Mesendoderm (in vitro differentiated cells): ENCODE measurements at regions not wholly inside any gene's neighbourhood (a gene's known extent, or its start where the extent isn't known, plus 50 kb on each side); places are given as distances from the start of the nearest gene placed in this dataset.

ENCODE experiments used
- DNase-seq: peaks from one replicate; pipeline ENCODE4 v3.0.0; 2013
- H2AK5ac ChIP-seq: 2 replicates; pipeline ENCODE4 v1.6.1; 2013; ENCODE audit warnings: low read length, inconsistent platforms
- H2BK120ac ChIP-seq: 2 replicates; pipeline ENCODE4 v1.6.1; 2013; ENCODE audit warnings: low read depth, mild to moderate bottlenecking, low read length, moderate library complexity, mixed read lengths
- H2BK15ac ChIP-seq: replicated peaks from 2 replicates; pipeline ENCODE4 v1.6.1; 2013; ENCODE audit warnings: low read depth, mild to moderate bottlenecking, moderate library complexity
- H2BK5ac ChIP-seq: 2 replicates; pipeline ENCODE4 v1.6.1; 2013; ENCODE audit warnings: low read length, inconsistent platforms
- H3K18ac ChIP-seq: 2 replicates; pipeline ENCODE4 v1.6.1; 2013; ENCODE audit warnings: mild to moderate bottlenecking, low read length, mixed read lengths
- H3K23ac ChIP-seq: one replicate; pipeline ENCODE4 v1.6.1; 2013; ENCODE audit warnings: low read length
- H3K27ac ChIP-seq: 2 replicates; pipeline ENCODE4 v1.5.1; 2013; ENCODE audit warnings: low read depth, mild to moderate bottlenecking, inconsistent platforms, low read length, moderate library complexity
- H3K27me3 ChIP-seq: 2 replicates; pipeline ENCODE4 v1.6.1; 2013; ENCODE audit warnings: low read length, control low read depth, mild to moderate bottlenecking, inconsistent platforms; ENCODE audit not compliant: insufficient read depth, poor library complexity
- H3K36me3 ChIP-seq: 2 replicates; pipeline ENCODE4 v1.6.1; 2013; ENCODE audit warnings: low read length, inconsistent platforms; ENCODE audit not compliant: control insufficient read depth, insufficient read depth
- H3K4ac ChIP-seq: one replicate; pipeline ENCODE4 v1.6.1; 2013; ENCODE audit warnings: low read depth, mild to moderate bottlenecking, low read length, moderate library complexity
- H3K4me1 ChIP-seq: 2 replicates; pipeline ENCODE4 v1.6.1; 2013; ENCODE audit warnings: low read depth, low read length, inconsistent platforms; ENCODE audit not compliant: control insufficient read depth
- H3K4me2 ChIP-seq: 2 replicates; pipeline ENCODE4 v1.6.1; 2013; ENCODE audit warnings: low read length
- H3K4me3 ChIP-seq: 2 replicates; pipeline ENCODE4 v1.5.1; 2013; ENCODE audit warnings: mild to moderate bottlenecking, low read length
- H3K56ac ChIP-seq: one replicate; pipeline ENCODE4 v1.6.1; 2013; ENCODE audit warnings: low read length
- H3K79me1 ChIP-seq: 2 replicates; pipeline ENCODE4 v1.6.1; 2013; ENCODE audit warnings: low read length, inconsistent platforms
- H3K79me2 ChIP-seq: 2 replicates; pipeline ENCODE4 v1.6.1; 2013; ENCODE audit warnings: mild to moderate bottlenecking, low read length; ENCODE audit not compliant: control insufficient read depth, insufficient read depth
- H3K9ac ChIP-seq: 2 replicates; pipeline ENCODE4 v1.6.1; 2013; ENCODE audit warnings: low read length, inconsistent platforms
- H4K5ac ChIP-seq: one replicate; pipeline ENCODE4 v1.6.1; 2013; ENCODE audit warnings: low read length
- H4K8ac ChIP-seq: one replicate; pipeline ENCODE4 v1.6.1; 2013; ENCODE audit warnings: low read depth, mild to moderate bottlenecking, control low read depth, low read length, moderate library complexity
- WGBS: extraction: QIAGEN DNeasy Blood & Tissue Kit; methylation state at CpG from one replicate; pipeline ENCODE4 v1.1.7; 2013; ENCODE audit warnings: low lambda C conversion rate, missing lambda C conversion rate; ENCODE audit not compliant: insufficient coverage; ENCODE audit errors: extremely low coverage; 5-methylcytosine and 5-hydroxymethylcytosine counted together

DNA sequence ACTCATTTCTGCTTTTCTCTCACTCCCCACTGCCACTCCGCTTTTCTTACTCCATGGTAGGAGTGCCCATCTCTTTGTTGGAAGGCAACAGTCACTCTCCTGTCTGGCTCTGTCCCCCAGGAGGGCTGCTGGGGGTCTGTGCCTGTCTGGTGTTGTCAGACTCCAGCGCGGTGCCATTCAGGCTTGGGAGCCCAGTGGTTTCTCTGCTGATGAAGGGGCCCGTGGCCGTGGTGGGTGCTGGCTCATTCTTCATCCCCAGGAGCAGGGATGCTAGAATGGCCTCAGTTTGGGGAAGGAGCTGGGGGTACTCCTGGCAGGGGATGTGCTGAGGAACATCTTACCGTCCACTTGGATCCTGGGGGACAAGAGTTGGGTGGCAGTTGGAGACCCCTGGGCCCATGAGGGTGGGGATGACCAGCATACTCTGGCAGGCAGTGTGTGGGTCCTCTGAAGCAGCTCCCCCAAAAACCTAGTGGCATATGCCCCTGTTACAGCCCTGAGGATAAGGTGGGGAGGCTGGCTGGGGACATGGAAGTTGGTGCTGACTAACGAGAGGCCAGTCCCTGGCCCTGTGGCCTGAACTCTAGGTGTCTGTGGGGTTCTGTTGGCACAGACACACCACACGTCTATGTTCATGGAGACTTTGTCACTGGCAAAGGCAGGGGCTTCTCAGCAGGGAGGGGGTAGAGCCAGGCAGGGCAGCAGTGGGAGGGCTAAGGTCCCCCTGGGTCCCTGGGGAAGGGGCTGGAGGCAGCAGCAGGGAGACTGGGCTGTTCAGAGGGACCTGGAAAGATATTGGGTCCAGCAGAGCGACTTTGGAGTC is 102.8 kb upstream of the RET start:
- no peaks in the 10 kb centered on the region for H3K4me1 ChIP-seq
- H4K8ac ChIP-seq: no peak overlapping the region
- H2BK15ac ChIP-seq: no peak overlapping the region
- no peaks in the 10 kb centered on the region for H3K36me3 ChIP-seq
- H3K27ac ChIP-seq: no peak overlapping the region
- no peak overlapping the region for H3K23ac ChIP-seq
- H3K18ac ChIP-seq: no peak overlapping the region
- H3K56ac ChIP-seq: no peak overlapping the region
- H3K79me2 ChIP-seq: no peaks in the 10 kb centered on the region
- no peak overlapping the region for H4K5ac ChIP-seq
- no CpG with 5 or more reads among the region's 9 CpGs for WGBS
- H3K27me3 ChIP-seq: no peaks in the 10 kb centered on the region
- no peak overlapping the region for H3K4me3 ChIP-seq
- H2BK120ac ChIP-seq: no peak overlapping the region
- H3K9ac ChIP-seq: no peak overlapping the region
- H3K79me1 ChIP-seq: no peaks in the 10 kb centered on the region
- no peak overlapping the region for H2BK5ac ChIP-seq
- no peak for DNase-seq
- no peak overlapping the region for H2AK5ac ChIP-seq
- H3K4ac ChIP-seq: no peak overlapping the region
- no peak overlapping the region for H3K4me2 ChIP-seq

DNA sequence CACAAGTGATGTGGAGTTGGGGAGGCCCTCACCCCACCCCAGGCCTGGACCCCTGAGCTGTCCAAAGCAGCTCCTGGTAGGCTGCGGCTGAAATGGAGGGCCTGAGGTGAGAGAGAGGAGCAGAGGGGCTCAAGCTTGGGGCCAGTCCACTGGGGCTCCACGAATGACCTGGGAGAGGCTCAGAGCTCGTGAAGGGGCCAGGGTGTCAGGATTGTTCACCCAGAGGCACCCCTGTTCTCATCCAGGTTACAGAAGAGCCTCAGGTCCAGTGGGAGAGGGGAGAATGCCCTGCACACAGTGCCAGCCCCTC is 102.2 kb upstream of the RET start:
- H3K79me1 ChIP-seq: no peaks in the 10 kb centered on the region
- H2BK5ac ChIP-seq: no peak overlapping the region
- no peak overlapping the region for H3K27ac ChIP-seq
- no CpG with 5 or more reads among the region's 3 CpGs for WGBS
- no peak overlapping the region for H3K23ac ChIP-seq
- H3K4me3 ChIP-seq: no peak overlapping the region
- H3K27me3 ChIP-seq: no peaks in the 10 kb centered on the region
- no peaks in the 10 kb centered on the region for H3K36me3 ChIP-seq
- no peaks in the 10 kb centered on the region for H3K4me1 ChIP-seq
- H3K4ac ChIP-seq: no peak overlapping the region
- H4K8ac ChIP-seq: no peak overlapping the region
- no peak overlapping the region for H2AK5ac ChIP-seq
- no peak overlapping the region for H3K18ac ChIP-seq
- H2BK120ac ChIP-seq: no peak overlapping the region
- no peak overlapping the region for H3K9ac ChIP-seq
- no peak overlapping the region for H3K56ac ChIP-seq
- H3K79me2 ChIP-seq: no peaks in the 10 kb centered on the region
- no peak overlapping the region for H2BK15ac ChIP-seq
- H4K5ac ChIP-seq: no peak overlapping the region
- DNase-seq: no peak
- no peak overlapping the region for H3K4me2 ChIP-seq

DNA sequence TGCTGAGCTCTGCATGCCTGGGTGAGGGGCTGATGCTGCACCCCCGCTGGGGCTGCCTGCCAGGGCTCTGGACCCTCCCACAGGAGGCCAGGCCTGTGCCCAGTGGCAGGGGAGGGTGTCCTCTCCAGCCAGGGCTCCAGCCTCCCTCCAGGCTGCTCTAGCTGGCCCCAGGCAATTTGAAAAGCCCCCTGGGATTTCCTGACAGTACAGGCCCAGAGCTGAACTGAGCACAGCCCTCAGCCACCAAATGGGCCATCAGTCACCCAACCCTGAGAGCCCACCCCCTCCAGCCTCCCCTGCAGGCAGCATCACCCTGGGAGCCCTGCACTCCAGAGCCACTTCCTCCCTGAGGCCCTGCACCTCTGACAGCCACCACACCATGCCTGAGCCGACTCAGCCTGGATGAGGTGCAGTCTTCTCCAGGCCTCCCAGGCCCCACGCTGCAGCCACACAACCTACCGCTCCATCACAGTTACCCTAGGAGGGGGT is 101.8 kb upstream of the RET start:
- H3K23ac ChIP-seq: no peak overlapping the region
- no peak overlapping the region for H2BK5ac ChIP-seq
- no peaks in the 10 kb centered on the region for H3K27me3 ChIP-seq
- H4K8ac ChIP-seq: no peak overlapping the region
- no peak overlapping the region for H3K9ac ChIP-seq
- no peak overlapping the region for H3K56ac ChIP-seq
- no peaks in the 10 kb centered on the region for H3K36me3 ChIP-seq
- no peak for DNase-seq
- H3K4me1 ChIP-seq: no peaks in the 10 kb centered on the region
- H3K4ac ChIP-seq: no peak overlapping the region
- H3K79me1 ChIP-seq: no peaks in the 10 kb centered on the region
- no peak overlapping the region for H3K27ac ChIP-seq
- no peak overlapping the region for H2AK5ac ChIP-seq
- H3K4me3 ChIP-seq: no peak overlapping the region
- no CpG with 5 or more reads among the region's 4 CpGs for WGBS
- H3K18ac ChIP-seq: no peak overlapping the region
- H3K4me2 ChIP-seq: no peak overlapping the region
- H4K5ac ChIP-seq: no peak overlapping the region
- no peak overlapping the region for H2BK120ac ChIP-seq
- no peaks in the 10 kb centered on the region for H3K79me2 ChIP-seq
- no peak overlapping the region for H2BK15ac ChIP-seq

DNA sequence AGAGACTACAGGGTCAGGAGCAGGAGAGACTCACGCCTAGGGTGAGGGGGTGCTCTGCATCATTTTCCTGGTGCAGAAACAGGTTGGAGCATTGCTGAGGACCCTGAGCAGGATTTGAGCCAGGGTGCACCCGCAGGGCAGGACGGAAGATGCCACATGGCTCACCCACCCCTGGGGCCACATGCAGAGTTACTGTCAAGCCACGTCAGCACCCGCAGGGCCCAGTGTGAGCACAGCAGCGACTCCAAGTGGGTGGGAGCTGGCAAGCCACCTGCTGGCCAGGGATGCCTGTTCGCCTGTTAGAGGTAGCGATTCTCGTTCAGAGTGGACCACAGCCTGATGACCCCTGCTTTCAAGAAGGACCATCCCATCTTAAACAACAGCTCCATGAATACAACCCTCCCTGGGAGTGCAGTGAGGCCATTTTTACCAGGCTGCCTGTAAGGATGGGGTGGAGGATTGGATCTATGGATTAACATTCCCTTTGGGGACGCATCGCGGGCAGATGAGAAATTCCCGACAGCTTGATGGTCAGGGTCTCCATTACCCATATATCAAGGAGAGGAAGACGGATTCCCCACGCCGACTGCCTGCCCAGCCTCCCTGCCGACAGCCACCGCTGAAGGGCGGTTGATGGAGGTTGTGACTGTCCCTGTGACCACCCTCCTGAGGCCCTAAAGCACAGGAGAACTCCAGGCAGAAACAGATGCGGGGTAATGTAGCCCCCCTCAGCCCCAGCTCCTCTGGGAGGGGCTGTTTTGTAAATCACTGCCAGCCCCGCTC is 101.1 kb upstream of the RET start:
- no peak for DNase-seq
- no peak overlapping the region for H4K5ac ChIP-seq
- H3K18ac ChIP-seq: no peak overlapping the region
- H3K4me3 ChIP-seq: no peak overlapping the region
- no peak overlapping the region for H2BK15ac ChIP-seq
- no peak overlapping the region for H3K27ac ChIP-seq
- H2BK5ac ChIP-seq: no peak overlapping the region
- H3K4ac ChIP-seq: no peak overlapping the region
- no peak overlapping the region for H3K23ac ChIP-seq
- no peaks in the 10 kb centered on the region for H3K79me1 ChIP-seq
- H3K9ac ChIP-seq: no peak overlapping the region
- H3K56ac ChIP-seq: no peak overlapping the region
- no peak overlapping the region for H4K8ac ChIP-seq
- no peak overlapping the region for H3K4me2 ChIP-seq
- H3K36me3 ChIP-seq: no peaks in the 10 kb centered on the region
- H2AK5ac ChIP-seq: no peak overlapping the region
- no peaks in the 10 kb centered on the region for H3K4me1 ChIP-seq
- H3K27me3 ChIP-seq: no peaks in the 10 kb centered on the region
- H3K79me2 ChIP-seq: no peaks in the 10 kb centered on the region
- H2BK120ac ChIP-seq: no peak overlapping the region
- WGBS: no CpG with 5 or more reads among the region's 21 CpGs

DNA sequence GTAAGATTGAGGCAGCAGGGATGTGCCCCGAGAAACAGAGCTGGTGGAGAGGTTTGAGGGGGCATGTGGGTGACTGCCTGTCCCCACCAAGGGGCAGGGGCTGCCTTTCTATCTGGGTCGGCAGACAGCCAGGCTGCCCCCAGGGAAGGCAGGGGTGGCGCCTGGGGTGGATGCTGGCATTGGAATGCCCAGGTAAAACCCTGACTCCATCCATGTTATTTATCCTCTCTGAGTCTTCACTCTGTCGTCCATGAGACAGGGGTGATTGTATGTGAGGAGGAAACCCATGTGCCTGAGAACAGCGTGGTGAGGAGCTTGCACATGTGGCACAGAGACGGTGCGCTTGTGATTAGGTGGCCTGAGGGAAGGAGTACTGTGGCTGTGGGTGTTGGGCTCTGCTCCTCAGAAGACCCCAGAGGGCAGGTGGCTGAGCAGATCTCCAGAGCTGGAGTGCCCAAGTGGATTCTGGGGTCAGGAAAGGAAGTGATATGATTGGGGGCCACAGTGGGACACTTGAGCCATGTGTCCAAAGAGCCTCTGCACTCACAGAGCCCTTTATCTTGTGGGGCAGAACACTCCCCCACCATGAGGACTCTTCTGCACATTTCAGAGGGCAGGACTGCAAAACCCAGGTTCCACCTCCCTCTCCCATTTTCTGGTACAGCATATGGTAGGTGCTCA is 100.4 kb upstream of the RET start:
- Histone ChIP-seq H3K4me1 (no peaks in the 10 kb centered on the region), H3K23ac (no peak overlapping the region), H4K5ac (no peak overlapping the region), H3K79me2 (no peaks in the 10 kb centered on the region), H3K4me3 (no peak overlapping the region), H3K36me3 (no peaks in the 10 kb centered on the region), H3K4ac (no peak overlapping the region), H3K9ac (no peak overlapping the region), H2BK15ac (no peak overlapping the region), H2BK5ac (no peak overlapping the region), H3K4me2 (no peak overlapping the region), H2AK5ac (no peak overlapping the region), H2BK120ac (no peak overlapping the region), H3K56ac (no peak overlapping the region), H4K8ac (no peak overlapping the region), H3K27ac (no peak overlapping the region), H3K27me3 (no peaks in the 10 kb centered on the region), H3K18ac (no peak overlapping the region), H3K79me1 (no peaks in the 10 kb centered on the region)
- no peak for DNase-seq
- WGBS: no CpG with 5 or more reads among the region's 7 CpGs
